ENCODE measurements at regions not wholly inside any gene's neighbourhood (a gene's known extent, or its start where the extent isn't known, plus 50 kb on each side); places are given as distances from the start of the nearest gene placed in this dataset.

GRCh38 chr5:114612406-114612805 is 250.5 kb downstream of the KCNN2 start:
- H3K27ac ChIP-seq: no peak overlapping the region
- H3K27me3 ChIP-seq: no peaks in the 10 kb centered on the region
- no peaks in the 10 kb centered on the region for H3K36me3 ChIP-seq
- FAIRE-seq (no peak), DNase-seq (no peak), ATAC-seq (no peak)
- no peaks in the 10 kb centered on the region for H3K4me1 ChIP-seq
- TF ChIP-seq CTCF (IDR thresholded peaks at IDR 0.05): no peak
- intact Hi-C loops (cut with DNase I): no loop called here
- no peak overlapping the region for H3K4me3 ChIP-seq
- no peaks in the 10 kb centered on the region for H3K9me3 ChIP-seq
- WGBS, 2 donors: 58 to 70% methylated on average over 3 of the region's 3 CpGs

- no peaks in the 10 kb centered on the region for H3K27me3 ChIP-seq
- H3K4me1 ChIP-seq: no peaks in the 10 kb centered on the region
- intact Hi-C loops (cut with DNase I): no loop called here
- H3K4me3 ChIP-seq: no peak overlapping the region
- no peak for TF ChIP-seq CTCF (IDR thresholded peaks at IDR 0.05)
- no peak overlapping the region for H3K27ac ChIP-seq
- no peaks in the 10 kb centered on the region for H3K36me3 ChIP-seq
- ATAC-seq: no peak
- no peak for DNase-seq
- H3K9me3 ChIP-seq: no peaks in the 10 kb centered on the region
- no peak for FAIRE-seq
- WGBS, 2 donors: 52 to 53% methylated on average over 2 of the region's 2 CpGs
Measured at GRCh38 chr5:114581136-114581535, 219.3 kb downstream of the KCNN2 start.

GRCh38 chr5:114565871-114566270 is 204.0 kb downstream of the KCNN2 start:
- intact Hi-C loops (cut with DNase I): no loop called here
- DNase-seq (no peak), ATAC-seq (no peak), FAIRE-seq (no peak)
- Histone ChIP-seq H3K27me3 (no peaks in the 10 kb centered on the region), H3K4me1 (no peaks in the 10 kb centered on the region), H3K36me3 (no peaks in the 10 kb centered on the region), H3K9me3 (no peaks in the 10 kb centered on the region), H3K4me3 (no peak overlapping the region), H3K27ac (no peak overlapping the region)
- TF ChIP-seq CTCF (IDR thresholded peaks at IDR 0.05): no peak
- 61 to 64% methylated on average over 5 of the region's 5 CpGs for WGBS, 2 donors

- H3K4me3 ChIP-seq: no peak overlapping the region
- no peaks in the 10 kb centered on the region for H3K27me3 ChIP-seq
- H3K36me3 ChIP-seq: no peaks in the 10 kb centered on the region
- 18 to 19% methylated on average over 2 of the region's 2 CpGs for WGBS, 2 donors
- no peak for FAIRE-seq
- no peak overlapping the region for H3K27ac ChIP-seq
- DNase-seq: no peak
- no peak for ATAC-seq
- intact Hi-C loops (cut with DNase I): no loop called here
- H3K4me1 ChIP-seq: no peaks in the 10 kb centered on the region
- no peak for TF ChIP-seq CTCF (IDR thresholded peaks at IDR 0.05)
- no peaks in the 10 kb centered on the region for H3K9me3 ChIP-seq
Measured at GRCh38 chr5:114565139-114565538, 203.3 kb downstream of the KCNN2 start.

GRCh38 chr5:114561415-114561814 is 199.5 kb downstream of the KCNN2 start:
- FAIRE-seq (no peak), ATAC-seq (no peak), DNase-seq (no peak)
- H3K36me3 ChIP-seq: no peaks in the 10 kb centered on the region
- H3K9me3 ChIP-seq: no peaks in the 10 kb centered on the region
- intact Hi-C loops (cut with DNase I): no loop called here
- no peak overlapping the region for H3K4me3 ChIP-seq
- H3K27ac ChIP-seq: no peak overlapping the region
- 13 to 14% methylated on average over 4 of the region's 4 CpGs for WGBS, 2 donors
- H3K4me1 ChIP-seq: no peaks in the 10 kb centered on the region
- no peak for TF ChIP-seq CTCF (IDR thresholded peaks at IDR 0.05)
- H3K27me3 ChIP-seq: no peaks in the 10 kb centered on the region
